HPDE6-E6E7 (cell line): ENCODE measurements at regions not wholly inside any gene's neighbourhood (a gene's known extent, or its start where the extent isn't known, plus 50 kb on each side); places are given as distances from the start of the nearest gene placed in this dataset.
"Not testable (repeated sequence)": the region's sequence is repeated elsewhere in the genome, so short reads cannot be mapped to it uniquely, and the experiment has no call there.

Source experiments
- DNase-seq: peaks from one replicate; pipeline ENCODE4 v3.0.0; 2011; ENCODE audit warnings: missing footprints; ENCODE audit errors: extremely low spot score

DNA sequence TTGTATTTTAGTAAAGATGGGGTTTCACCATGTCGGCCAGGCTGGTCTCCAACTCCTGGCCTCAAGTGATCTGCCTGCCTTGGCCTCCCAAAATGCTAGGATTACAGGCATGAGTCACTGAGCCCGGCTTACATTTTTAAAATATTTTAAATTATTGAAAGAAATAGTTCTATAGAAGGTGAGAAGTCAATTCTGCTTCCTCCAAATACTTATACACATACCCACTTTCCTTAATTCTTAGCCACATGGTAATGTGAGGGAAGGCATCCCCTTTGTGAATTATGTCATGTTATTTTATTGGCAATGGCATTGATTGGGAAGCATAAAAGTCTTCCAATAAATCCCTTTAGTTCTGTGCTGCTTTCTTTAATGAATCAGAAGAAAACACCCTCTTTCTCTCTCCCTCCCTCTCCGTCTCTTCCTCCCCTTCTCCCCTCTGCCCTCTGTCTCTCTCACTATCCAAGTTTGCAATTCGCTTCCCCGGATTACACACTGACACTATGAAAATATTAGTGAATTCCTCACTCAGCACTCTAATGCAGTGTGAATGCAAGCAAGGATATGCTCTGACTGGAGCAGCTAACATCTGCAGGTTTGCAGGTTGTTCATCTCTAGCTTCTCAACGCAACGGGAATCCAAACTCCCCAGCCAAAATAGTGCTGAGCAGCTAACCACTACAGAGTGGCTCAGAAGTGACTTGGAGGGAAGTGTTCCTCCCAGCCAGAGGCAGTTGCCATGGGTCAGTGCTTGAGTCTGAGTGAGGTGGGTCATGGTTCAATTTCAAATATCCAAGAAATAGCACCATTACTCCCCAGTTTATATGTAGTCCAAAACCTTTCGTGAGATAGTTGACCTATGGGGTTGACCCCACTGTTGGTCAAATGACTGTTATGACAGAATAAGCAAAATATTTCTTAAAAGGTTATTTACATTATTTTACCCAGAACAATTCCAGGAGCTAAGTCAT lies 77.8 kb upstream of the CD55 start:
- DNase-seq: no peak

- no peak for DNase-seq
Measured at GRCh38 chr1:207244409-207244801, 77.1 kb upstream of the CD55 start.

- DNase-seq: no peak
Measured at GRCh38 chr1:207245124-207245523, 76.4 kb upstream of the CD55 start.

DNA sequence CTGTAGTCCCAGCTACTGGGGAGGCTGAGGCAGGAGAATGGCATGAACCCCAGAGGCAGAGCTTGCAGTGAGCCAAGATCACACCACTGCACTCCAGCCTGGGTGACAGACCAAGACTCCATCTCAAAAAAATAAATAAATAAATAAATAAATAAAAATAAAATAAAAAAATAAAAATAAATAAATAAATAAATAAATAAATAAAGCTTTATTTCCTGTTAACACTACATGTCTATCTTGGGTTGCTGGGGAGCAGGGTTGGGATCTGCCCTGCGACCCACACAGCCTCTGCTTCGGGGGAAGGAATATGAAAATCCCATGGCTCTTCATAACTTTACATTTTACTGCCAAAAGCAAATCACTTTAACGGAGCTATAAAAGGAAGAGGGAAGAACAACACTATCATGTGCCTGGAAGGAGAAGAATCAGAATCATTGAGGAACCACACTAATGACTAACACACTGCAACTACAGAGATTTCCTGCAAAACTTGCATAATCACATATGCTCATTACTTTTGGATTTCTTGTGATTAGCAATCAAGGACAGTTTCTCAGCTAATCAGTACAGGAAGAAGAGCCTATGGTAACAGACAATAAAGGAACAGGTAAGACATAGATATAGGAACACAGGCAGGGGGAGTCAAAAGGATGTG lies 72.8 kb upstream of the CD55 start:
- no peak for DNase-seq

DNA sequence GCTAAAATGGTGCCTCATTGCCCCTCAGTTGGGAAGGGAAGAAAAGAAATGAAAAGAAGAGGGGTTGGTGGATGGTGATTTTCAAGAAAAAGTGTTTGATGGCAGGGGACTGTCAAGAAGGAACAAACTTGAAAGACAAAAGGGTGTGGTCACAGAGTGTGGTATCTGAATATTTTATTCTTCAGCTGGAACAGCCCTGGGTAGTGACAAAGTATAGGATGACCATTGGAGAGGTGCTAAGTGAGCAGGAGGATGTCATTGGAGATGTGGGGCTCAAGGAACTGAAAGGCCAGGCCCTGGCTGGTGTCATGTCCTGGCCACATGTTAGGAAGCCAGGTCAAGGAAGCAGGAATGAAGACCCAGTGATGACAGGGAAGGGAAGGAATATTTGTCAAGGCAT lies 71.0 kb upstream of the CD55 start:
- DNase-seq: no peak

DNA sequence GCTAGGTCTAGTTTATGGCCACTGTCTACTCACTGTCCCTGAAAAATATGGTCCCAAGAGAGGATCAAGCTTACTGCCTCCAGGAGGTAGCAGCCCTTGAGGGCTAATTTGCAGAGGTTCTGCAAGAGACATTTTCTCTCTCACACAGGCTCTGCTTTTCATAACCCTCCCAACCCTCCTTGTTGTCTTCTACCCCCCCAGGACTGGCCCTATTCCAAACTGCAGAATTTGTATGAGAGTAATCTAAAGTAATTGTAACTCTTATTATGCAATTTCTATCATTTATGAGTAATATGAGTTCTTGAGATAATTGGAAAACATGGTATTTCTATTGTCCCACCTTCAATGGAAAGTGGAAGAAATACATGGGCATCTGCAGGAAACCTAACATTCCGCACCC lies 70.4 kb upstream of the CD55 start:
- no peak for DNase-seq

DNA sequence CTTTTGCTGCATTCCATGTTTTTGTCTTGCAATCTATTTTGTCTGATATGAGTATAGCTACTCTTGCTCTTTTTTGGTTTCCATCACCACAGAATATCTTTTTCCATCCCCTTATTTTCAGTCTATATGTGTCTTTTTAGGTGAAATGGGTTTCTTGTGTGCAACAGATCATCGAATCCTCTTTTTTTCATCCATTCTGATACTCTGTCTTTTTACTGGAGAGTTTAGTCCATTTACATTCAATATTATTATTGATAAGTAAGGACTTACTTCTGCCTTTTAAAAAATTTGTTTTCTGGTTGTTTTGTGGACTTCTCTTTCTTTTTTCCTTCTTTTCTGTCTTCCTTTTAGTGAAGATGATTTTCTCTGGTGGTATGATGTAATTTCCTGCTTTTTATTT lies 64.6 kb upstream of the CD55 start:
- DNase-seq: no peak

DNA sequence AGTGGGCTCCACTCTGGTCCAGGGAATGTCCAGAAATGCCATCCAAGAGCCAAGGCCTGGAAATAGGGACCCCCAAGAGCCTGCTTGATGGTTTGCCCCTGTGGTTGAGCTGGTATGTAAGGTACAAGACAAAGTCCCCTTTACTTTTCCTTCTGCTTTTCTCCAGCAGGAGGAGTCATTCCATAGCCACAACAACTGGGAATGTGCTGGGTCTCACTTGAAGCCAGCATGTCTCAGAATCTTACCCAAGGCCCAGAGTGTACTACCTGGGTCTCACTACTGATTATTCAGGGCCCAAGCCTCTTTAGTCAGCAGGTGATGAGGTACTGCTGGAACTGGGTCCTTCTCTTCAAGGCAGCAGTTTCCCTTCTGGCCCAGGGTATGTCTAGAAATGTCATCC lies 62.1 kb upstream of the CD55 start:
- DNase-seq: no peak

DNA sequence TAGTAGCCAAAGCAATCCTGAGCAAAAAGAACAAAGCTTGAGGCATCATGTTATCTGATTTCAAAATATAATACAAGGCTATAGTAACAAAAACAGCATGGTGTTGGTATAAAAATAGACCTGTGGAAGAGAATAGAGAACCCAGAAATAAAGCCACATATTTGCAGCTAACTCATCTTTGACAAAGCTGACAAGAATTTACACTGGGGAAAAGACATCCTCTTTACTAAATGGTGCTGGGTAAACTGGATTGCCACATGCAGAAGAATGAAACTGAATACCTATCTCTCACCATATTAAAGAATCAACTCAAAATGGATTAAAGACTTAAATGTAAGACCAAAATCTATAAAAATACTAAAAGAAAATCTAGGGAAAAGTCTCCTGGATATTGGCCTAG lies 59.5 kb upstream of the CD55 start:
- DNase-seq: no peak

GRCh38 chr1:207262891-207263290 lies 58.6 kb upstream of the CD55 start:
- not testable (repeated sequence) for DNase-seq

DNA sequence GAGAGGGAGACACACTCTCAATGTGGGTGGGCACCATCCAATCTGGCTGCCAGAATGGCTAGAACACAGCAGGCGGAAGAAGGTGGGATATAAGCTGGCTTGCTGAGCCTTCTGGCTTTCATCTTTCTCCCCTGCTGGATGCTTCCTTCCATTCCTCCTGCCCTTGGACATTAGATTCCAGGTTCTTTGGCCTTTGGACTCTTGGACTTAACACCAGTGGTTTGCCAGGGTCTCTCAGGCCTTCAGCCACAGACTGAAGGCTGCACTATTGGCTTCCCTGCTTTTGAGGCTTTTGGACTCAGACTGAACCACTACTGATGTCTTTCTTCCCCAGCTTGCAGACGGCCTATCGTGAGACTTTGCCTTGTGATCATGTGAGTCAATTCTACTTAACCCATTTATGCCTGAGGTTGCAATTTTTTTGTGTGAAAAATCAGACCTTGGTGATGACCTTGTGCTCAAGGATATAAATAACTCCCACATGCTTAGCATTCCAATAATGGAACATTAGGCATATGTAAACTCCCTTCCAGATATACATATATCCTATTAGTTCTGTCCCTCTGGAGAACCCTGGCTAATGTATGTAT lies 56.7 kb upstream of the CD55 start:
- DNase-seq: no peak

- no peak for DNase-seq
Measured at GRCh38 chr1:207268337-207268736, 53.1 kb upstream of the CD55 start.

DNA sequence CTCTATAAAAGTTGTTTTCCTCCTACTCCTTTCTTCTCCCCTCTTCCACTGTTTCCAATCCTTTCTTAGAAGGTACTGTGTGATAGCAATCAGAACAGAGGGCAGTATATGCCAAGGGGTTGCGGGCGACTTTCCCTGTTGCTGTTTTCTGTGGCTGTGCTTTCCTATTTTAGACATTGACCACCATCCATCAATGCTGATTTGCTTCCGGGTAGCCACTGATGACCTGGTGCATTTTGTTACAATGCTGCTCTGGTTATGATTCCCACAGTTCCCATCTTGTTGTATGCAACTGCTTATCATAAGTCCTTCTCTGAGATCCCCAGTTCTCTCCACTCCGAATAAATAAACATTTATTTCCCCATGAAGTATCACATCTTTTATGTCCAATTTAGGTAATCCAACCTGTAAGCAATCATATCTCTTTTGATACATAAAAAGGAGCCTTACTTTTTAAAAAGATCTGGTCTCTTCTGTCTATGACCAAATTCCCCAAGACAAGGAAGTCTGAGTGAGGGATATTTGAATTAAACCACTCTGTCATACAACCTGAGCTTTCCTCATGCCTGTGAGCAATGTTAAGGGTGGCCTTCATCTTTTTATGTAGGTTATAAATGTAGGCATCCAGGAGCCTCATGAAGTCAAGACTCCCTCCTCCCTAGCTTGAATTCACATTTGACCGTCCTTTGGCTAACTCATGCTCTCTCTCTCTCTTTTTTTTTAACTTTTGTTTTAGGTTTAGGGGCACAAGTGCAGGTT lies 52.5 kb upstream of the CD55 start:
- no peak for DNase-seq
